ENCODE measurements at regions not wholly inside any gene's neighbourhood (a gene's known extent, or its start where the extent isn't known, plus 50 kb on each side); places are given as distances from the start of the nearest gene placed in this dataset.

- Mint-ChIP-seq H3K4me3 (no peak overlapping the region), H3K27me3 (no peaks in the 10 kb centered on the region)
These were observed 98.1 kb upstream of the TOP1 start for GRCh38 chr20:40930561-40930960.

GRCh38 chr20:40931410-40932044, 97.1 kb upstream of the TOP1 start:
- no peaks in the 10 kb centered on the region for H3K9me3 Mint-ChIP-seq
- H3K4me3 Mint-ChIP-seq: no peak overlapping the region
- no peaks in the 10 kb centered on the region for H3K27me3 Mint-ChIP-seq
- no peaks in the 10 kb centered on the region for H3K4me1 Mint-ChIP-seq
- H3K36me3 Mint-ChIP-seq: no peaks in the 10 kb centered on the region
- no peak for DNase-seq
- no peak overlapping the region for H3K27ac Mint-ChIP-seq

More at GRCh38 chr20:40930561-40930960, 98.1 kb upstream of the TOP1 start:
- DNase-seq: no peak
- Mint-ChIP-seq H3K4me1 (no peaks in the 10 kb centered on the region), H3K9me3 (no peaks in the 10 kb centered on the region), H3K27ac (no peak overlapping the region), H3K36me3 (no peaks in the 10 kb centered on the region)

- no peaks in the 10 kb centered on the region for H3K27me3 Mint-ChIP-seq
- no peaks in the 10 kb centered on the region for H3K4me1 Mint-ChIP-seq
- H3K4me3 Mint-ChIP-seq: no peak overlapping the region
These were observed 96.2 kb upstream of the TOP1 start for GRCh38 chr20:40932436-40932835.

GRCh38 chr20:40933758-40934157, 94.9 kb upstream of the TOP1 start:
- H3K9me3 Mint-ChIP-seq: no peaks in the 10 kb centered on the region
- H3K27me3 Mint-ChIP-seq: no peaks in the 10 kb centered on the region
- no peaks in the 10 kb centered on the region for H3K4me1 Mint-ChIP-seq
- H3K36me3 Mint-ChIP-seq: no peaks in the 10 kb centered on the region
- no peak overlapping the region for H3K27ac Mint-ChIP-seq
- no peak for DNase-seq
- no peak overlapping the region for H3K4me3 Mint-ChIP-seq

More at GRCh38 chr20:40932436-40932835, 96.2 kb upstream of the TOP1 start:
- no peak for DNase-seq
- Mint-ChIP-seq H3K9me3 (no peaks in the 10 kb centered on the region), H3K36me3 (no peaks in the 10 kb centered on the region), H3K27ac (no peak overlapping the region)

- Mint-ChIP-seq H3K4me1 (no peaks in the 10 kb centered on the region), H3K4me3 (no peak overlapping the region), H3K27ac (no peak overlapping the region), H3K36me3 (no peaks in the 10 kb centered on the region), H3K9me3 (no peaks in the 10 kb centered on the region), H3K27me3 (no peaks in the 10 kb centered on the region)
- DNase-seq: no peak
These were observed 90.6 kb upstream of the TOP1 start for GRCh38 chr20:40938020-40938419.

GRCh38 chr20:40939667-40940066, 89.0 kb upstream of the TOP1 start:
- no peaks in the 10 kb centered on the region for H3K9me3 Mint-ChIP-seq
- DNase-seq: no peak
- H3K27ac Mint-ChIP-seq: no peak overlapping the region
- no peaks in the 10 kb centered on the region for H3K36me3 Mint-ChIP-seq
- H3K4me1 Mint-ChIP-seq: no peaks in the 10 kb centered on the region
- no peak overlapping the region for H3K4me3 Mint-ChIP-seq
- no peaks in the 10 kb centered on the region for H3K27me3 Mint-ChIP-seq

GRCh38 chr20:40941133-40941610, 87.5 kb upstream of the TOP1 start:
- no peak overlapping the region for H3K4me3 Mint-ChIP-seq
- no peak overlapping the region for H3K27ac Mint-ChIP-seq
- DNase-seq: no peak
- H3K27me3 Mint-ChIP-seq: no peaks in the 10 kb centered on the region
- no peaks in the 10 kb centered on the region for H3K9me3 Mint-ChIP-seq
- no peaks in the 10 kb centered on the region for H3K4me1 Mint-ChIP-seq
- no peaks in the 10 kb centered on the region for H3K36me3 Mint-ChIP-seq

GRCh38 chr20:40942006-40942405, 86.6 kb upstream of the TOP1 start:
- DNase-seq: no peak
- no peak overlapping the region for H3K4me3 Mint-ChIP-seq

GRCh38 chr20:40942775-40943174, 85.8 kb upstream of the TOP1 start:
- H3K4me1 Mint-ChIP-seq: no peaks in the 10 kb centered on the region
- DNase-seq: no peak
- no peaks in the 10 kb centered on the region for H3K27me3 Mint-ChIP-seq
- H3K27ac Mint-ChIP-seq: no peak overlapping the region
- H3K9me3 Mint-ChIP-seq: no peaks in the 10 kb centered on the region
- H3K36me3 Mint-ChIP-seq: no peaks in the 10 kb centered on the region
- no peak overlapping the region for H3K4me3 Mint-ChIP-seq

More at GRCh38 chr20:40942006-40942405, 86.6 kb upstream of the TOP1 start:
- Mint-ChIP-seq H3K9me3 (no peaks in the 10 kb centered on the region), H3K36me3 (no peaks in the 10 kb centered on the region), H3K27ac (no peak overlapping the region), H3K27me3 (no peaks in the 10 kb centered on the region), H3K4me1 (no peaks in the 10 kb centered on the region)

- DNase-seq: no peak
- no peaks in the 10 kb centered on the region for H3K36me3 Mint-ChIP-seq
- no peak overlapping the region for H3K27ac Mint-ChIP-seq
- no peaks in the 10 kb centered on the region for H3K9me3 Mint-ChIP-seq
- H3K4me3 Mint-ChIP-seq: no peak overlapping the region
- no peaks in the 10 kb centered on the region for H3K4me1 Mint-ChIP-seq
- no peaks in the 10 kb centered on the region for H3K27me3 Mint-ChIP-seq
These were observed 85.0 kb upstream of the TOP1 start for GRCh38 chr20:40943591-40943990.

- Mint-ChIP-seq H3K27me3 (no peaks in the 10 kb centered on the region), H3K36me3 (no peaks in the 10 kb centered on the region), H3K27ac (no peak overlapping the region), H3K9me3 (no peaks in the 10 kb centered on the region), H3K4me3 (no peak overlapping the region), H3K4me1 (no peaks in the 10 kb centered on the region)
- no peak for DNase-seq
These were observed 83.4 kb upstream of the TOP1 start for GRCh38 chr20:40945189-40945588.

GRCh38 chr20:40945754-40946450, 82.7 kb upstream of the TOP1 start:
- Mint-ChIP-seq H3K9me3 (no peaks in the 10 kb centered on the region), H3K27me3 (no peaks in the 10 kb centered on the region), H3K4me1 (no peaks in the 10 kb centered on the region), H3K36me3 (no peaks in the 10 kb centered on the region), H3K27ac (no peak overlapping the region), H3K4me3 (no peak overlapping the region)
- no peak for DNase-seq

- Mint-ChIP-seq H3K9me3 (no peaks in the 10 kb centered on the region), H3K27me3 (no peaks in the 10 kb centered on the region)
These were observed 82.2 kb upstream of the TOP1 start for GRCh38 chr20:40946451-40946850.

GRCh38 chr20:40948465-40949267, 80.0 kb upstream of the TOP1 start:
- Mint-ChIP-seq H3K4me1 (no peaks in the 10 kb centered on the region), H3K27ac (no peak overlapping the region), H3K9me3 (no peaks in the 10 kb centered on the region), H3K36me3 (no peaks in the 10 kb centered on the region), H3K4me3 (no peak overlapping the region), H3K27me3 (no peaks in the 10 kb centered on the region)
- no peak for DNase-seq

More at GRCh38 chr20:40946451-40946850, 82.2 kb upstream of the TOP1 start:
- Mint-ChIP-seq H3K4me3 (no peak overlapping the region), H3K4me1 (no peaks in the 10 kb centered on the region), H3K36me3 (no peaks in the 10 kb centered on the region), H3K27ac (no peak overlapping the region)
- DNase-seq: no peak

GRCh38 chr20:40949346-40949745, 79.3 kb upstream of the TOP1 start:
- Mint-ChIP-seq H3K9me3 (no peaks in the 10 kb centered on the region), H3K4me1 (no peaks in the 10 kb centered on the region), H3K27ac (no peak overlapping the region), H3K4me3 (no peak overlapping the region), H3K36me3 (no peaks in the 10 kb centered on the region), H3K27me3 (no peaks in the 10 kb centered on the region)
- no peak for DNase-seq

All from activated naive CD8-positive, alpha-beta T cell treated with anti-CD3 and anti-CD28 coated beads for 36 hours (primary cell).